Esophagus (tissue), 2 donors: ENCODE measurements at regions not wholly inside any gene's neighbourhood (a gene's known extent, or its start where the extent isn't known, plus 50 kb on each side); places are given as distances from the start of the nearest gene placed in this dataset.
"Not testable (repeated sequence)": the region's sequence is repeated elsewhere in the genome, so short reads cannot be mapped to it uniquely, and the experiment has no call there.

Experiments
- H3K27ac ChIP-seq, 2 donors: one replicate each; pipeline ENCODE4 v1.5.1; 2013; ENCODE audit warnings: low read depth in 2 of 2, mild to moderate bottlenecking in 2 of 2, inconsistent platforms in 1 of 2, low read length in 1 of 2, moderate library complexity in 1 of 2
- H3K27me3 ChIP-seq, 2 donors: one replicate each; pipeline ENCODE4 v1.6.1; 2013; ENCODE audit warnings: low read length in 2 of 2, control low read depth in 1 of 2, mild to moderate bottlenecking in 1 of 2; ENCODE audit not compliant: insufficient read depth in 2 of 2, control insufficient read depth in 1 of 2
- H3K36me3 ChIP-seq, 2 donors: one replicate each; pipeline ENCODE4 v1.6.1; 2013; ENCODE audit warnings: low read length in 1 of 2; ENCODE audit not compliant: control insufficient read depth in 2 of 2, insufficient read depth in 2 of 2
- H3K4me1 ChIP-seq, 2 donors: one replicate each; pipeline ENCODE4 v1.6.1; 2013; ENCODE audit warnings: low read length in 1 of 2; ENCODE audit not compliant: control insufficient read depth in 2 of 2, insufficient read depth in 2 of 2
- H3K4me3 ChIP-seq, 2 donors: one replicate each; pipeline ENCODE4 v1.5.1; 2013; ENCODE audit warnings: low read length in 2 of 2, mild to moderate bottlenecking in 2 of 2, low read depth in 1 of 2, moderate library complexity in 1 of 2
- H3K9me3 ChIP-seq, 2 donors: one replicate each; pipeline ENCODE4 v1.6.1; 2013; ENCODE audit warnings: mild to moderate bottlenecking in 2 of 2, low read depth in 1 of 2, low read length in 1 of 2, moderate library complexity in 1 of 2; ENCODE audit not compliant: control insufficient read depth in 2 of 2, insufficient read depth in 1 of 2
- WGBS, 2 donors: extraction: QIAGEN DNeasy Blood & Tissue Kit; methylation state at CpG; one replicate each; pipeline ENCODE4 v1.1.7; 2013; 5-methylcytosine and 5-hydroxymethylcytosine counted together
- donor health status: healthy with polysubstance abuse.
- donor health status: Bipolar disorder and iron deficiency.

DNA sequence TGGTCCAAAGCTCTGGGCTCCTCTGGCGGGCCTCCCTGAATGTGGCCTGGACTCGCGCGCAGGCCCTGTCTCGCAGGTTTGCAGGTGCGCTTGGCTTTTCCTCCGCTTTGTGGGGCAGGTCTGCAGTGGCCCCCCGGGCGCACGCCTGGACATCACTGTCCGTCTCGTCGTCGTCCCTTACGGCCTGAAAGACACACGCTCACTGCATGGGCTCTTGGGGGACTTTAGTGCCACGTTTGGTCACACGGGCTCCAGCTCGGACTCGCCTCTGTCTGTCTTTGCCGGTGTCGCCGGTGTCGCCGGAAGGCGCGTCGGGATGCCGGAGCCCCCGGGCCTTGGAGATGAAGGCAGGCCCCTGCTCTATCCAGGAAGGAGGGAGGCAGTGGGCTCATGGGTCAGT lies 1419.9 kb upstream of the PCDH10 start:
- not testable (repeated sequence) for H3K9me3 ChIP-seq, H3K4me1 ChIP-seq, H3K4me3 ChIP-seq, H3K36me3 ChIP-seq, H3K27ac ChIP-seq, H3K27me3 ChIP-seq
- WGBS, 2 donors, result 97 to 98% methylated on average over 26 to 30 of the region's 30 CpGs

DNA sequence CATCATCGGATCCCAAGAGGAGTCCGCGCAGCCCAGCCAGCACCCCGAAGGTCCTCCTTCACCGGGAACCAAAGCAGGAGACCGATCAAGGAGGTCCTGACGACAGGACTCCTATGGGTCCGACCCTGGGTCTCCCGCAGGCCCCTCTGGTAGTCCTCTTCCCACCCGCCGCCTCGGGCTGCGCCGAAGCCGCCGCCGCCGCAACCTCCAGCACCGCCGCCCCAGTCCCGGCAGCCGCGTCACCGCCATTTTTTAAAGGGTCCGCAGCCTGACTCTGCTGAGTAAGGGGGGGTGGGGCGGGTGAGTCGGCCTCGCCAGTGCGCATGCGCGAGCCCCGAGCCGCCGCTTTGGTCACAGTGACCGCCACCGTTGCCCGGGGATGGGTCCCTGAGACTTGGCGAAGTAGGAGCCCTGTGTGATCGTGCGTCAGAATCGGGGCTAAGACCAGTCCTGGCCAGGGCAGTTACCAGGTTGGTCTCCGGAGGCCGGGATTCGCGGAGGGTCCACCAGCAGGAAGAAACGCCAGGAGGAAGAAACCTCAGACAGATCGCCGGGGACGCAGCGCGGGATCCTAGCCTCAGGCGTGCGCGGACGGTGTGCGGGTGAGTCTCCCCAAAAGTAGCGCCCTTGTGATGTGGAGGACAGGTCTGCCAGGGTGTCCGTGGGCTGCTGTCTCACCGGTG lies 1419.2 kb upstream of the PCDH10 start:
- H3K4me3 ChIP-seq, H3K9me3 ChIP-seq, H3K4me1 ChIP-seq, H3K27ac ChIP-seq, H3K27me3 ChIP-seq, H3K36me3 ChIP-seq: not testable (repeated sequence)
- WGBS, 2 donors, result 89 to 91% methylated on average over 51 to 58 of the region's 59 CpGs

DNA sequence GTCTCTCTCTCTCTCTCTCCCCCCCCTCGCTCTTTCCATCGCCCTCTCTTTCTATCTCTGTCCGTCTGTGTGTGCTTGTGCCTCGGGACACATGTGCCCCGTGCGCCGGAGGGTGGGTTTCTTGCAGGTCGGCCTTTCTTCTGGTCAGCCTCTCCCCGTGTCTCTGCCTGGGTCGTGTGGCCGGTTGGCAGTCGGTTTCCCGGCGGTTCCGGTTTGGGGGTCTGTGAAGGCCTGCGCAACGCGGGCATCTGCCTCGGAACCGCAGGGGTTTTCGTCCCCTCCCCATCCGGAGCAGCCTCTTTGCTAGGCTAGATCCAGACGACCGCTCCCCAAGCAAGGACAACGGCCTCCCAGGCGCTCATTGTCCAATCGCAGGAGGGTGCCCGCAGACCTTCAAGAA lies 1418.5 kb upstream of the PCDH10 start:
- not testable (repeated sequence) for H3K9me3 ChIP-seq, H3K27ac ChIP-seq, H3K4me3 ChIP-seq, H3K36me3 ChIP-seq, H3K27me3 ChIP-seq, H3K4me1 ChIP-seq
- WGBS, 2 donors, result 94 to 96% methylated on average over 24 to 27 of the region's 28 CpGs

GRCh38 chr4:131732034-131732630 lies 1417.0 kb upstream of the PCDH10 start:
- H3K27me3 ChIP-seq, H3K4me1 ChIP-seq, H3K36me3 ChIP-seq, H3K27ac ChIP-seq, H3K9me3 ChIP-seq, H3K4me3 ChIP-seq: not testable (repeated sequence)
- 98% methylated on average over 35 to 44 of the region's 47 CpGs for WGBS, 2 donors

DNA sequence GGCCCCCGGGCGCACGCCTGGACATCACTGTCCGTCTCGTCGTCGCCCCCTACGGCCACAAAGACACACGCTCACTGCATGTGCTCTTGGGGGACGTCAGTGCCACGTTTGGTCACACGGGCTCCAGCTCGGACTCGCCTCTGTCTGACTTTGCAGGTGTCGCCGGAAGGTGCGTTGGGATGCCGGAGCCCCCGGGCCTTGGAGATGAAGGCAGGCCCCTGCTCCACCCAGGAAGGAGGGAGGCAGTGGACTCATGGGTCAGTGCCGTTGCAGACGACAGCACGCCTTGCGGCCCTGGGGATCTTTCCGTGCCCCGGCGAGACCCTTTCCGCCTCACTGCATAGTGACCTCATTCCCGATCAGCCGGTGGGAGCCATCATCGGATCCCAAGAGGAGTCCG lies 1414.8 kb upstream of the PCDH10 start:
- not testable (repeated sequence) for H3K27ac ChIP-seq, H3K4me3 ChIP-seq, H3K9me3 ChIP-seq, H3K36me3 ChIP-seq, H3K4me1 ChIP-seq, H3K27me3 ChIP-seq
- 77 to 95% methylated on average over 13 to 22 of the region's 31 CpGs for WGBS, 2 donors

DNA sequence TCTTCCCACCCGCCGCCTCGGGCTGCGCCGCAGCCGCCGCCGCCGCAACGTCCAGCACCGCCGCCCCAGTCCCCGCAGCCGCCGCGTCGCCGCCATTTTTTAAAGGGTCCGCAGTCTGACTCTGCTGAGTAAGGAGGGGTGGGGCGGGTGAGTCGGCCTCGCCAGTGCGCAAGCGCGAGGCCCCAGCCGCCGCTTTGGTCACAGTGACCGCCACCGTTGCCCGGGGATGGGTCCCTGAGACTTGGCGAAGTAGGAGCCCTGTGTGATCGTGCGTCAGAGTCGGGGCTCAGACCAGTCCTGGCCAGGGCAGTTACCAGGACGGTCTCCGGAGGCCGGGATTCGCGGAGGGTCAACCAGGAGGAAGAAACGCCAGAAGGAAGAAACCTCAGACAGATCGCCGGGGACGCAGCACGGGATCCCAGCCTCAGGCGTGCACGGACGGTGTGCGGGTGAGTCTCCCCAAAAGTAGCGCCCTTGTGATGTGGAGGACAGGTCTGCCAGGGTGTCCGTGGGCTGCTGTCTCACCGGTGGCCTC lies 1414.2 kb upstream of the PCDH10 start:
- H3K27ac ChIP-seq, H3K9me3 ChIP-seq, H3K27me3 ChIP-seq, H3K4me3 ChIP-seq, H3K4me1 ChIP-seq, H3K36me3 ChIP-seq: not testable (repeated sequence)
- 90 to 96% methylated on average over 18 to 37 of the region's 51 CpGs for WGBS, 2 donors

DNA sequence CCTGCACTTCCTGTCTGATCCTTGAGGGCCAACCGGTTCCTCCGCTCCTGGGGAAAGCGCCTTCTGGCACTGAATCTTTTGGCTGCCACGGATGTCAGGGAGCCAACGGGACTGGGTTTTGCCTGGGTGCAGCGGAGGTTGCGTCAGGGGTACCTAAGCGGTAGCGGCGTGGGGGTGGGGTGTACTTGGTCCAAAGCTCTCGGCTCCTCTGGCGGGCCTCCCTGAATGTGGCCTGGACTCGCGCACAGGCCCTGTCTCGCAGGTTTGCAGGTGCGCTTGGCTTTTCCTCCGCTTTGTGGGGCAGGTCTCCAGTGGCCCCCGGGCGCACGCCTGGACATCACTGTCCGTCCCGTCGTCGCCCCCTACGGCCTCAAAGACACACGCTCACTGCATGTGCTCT lies 1410.1 kb upstream of the PCDH10 start:
- H3K4me1 ChIP-seq, H3K27ac ChIP-seq, H3K9me3 ChIP-seq, H3K4me3 ChIP-seq, H3K27me3 ChIP-seq, H3K36me3 ChIP-seq: not testable (repeated sequence)
- WGBS, 2 donors, result 94 to 95% methylated on average over 19 to 22 of the region's 26 CpGs

DNA sequence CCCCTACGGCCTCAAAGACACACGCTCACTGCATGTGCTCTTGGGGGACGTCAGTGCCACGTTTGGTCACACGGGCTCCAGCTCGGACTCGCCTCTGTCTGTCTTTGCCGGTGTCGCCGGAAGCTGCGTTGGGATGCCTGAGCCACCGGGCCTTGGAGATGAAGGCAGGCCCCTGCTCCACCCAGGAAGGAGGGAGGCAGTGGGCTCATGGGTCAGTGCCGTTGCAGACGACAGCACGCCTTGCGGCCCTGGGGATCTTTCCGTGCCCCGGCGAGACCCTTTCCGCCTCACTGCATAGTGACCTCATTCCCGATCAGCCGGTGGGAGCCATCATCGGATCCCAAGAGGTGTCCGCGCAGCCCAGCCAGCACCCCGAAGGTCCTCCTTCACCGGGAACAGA lies 1407.3 kb upstream of the PCDH10 start:
- not testable (repeated sequence) for H3K4me1 ChIP-seq, H3K36me3 ChIP-seq, H3K9me3 ChIP-seq, H3K27me3 ChIP-seq, H3K4me3 ChIP-seq, H3K27ac ChIP-seq
- 93 to 94% methylated on average over 6 to 8 of the region's 27 CpGs for WGBS, 2 donors

DNA sequence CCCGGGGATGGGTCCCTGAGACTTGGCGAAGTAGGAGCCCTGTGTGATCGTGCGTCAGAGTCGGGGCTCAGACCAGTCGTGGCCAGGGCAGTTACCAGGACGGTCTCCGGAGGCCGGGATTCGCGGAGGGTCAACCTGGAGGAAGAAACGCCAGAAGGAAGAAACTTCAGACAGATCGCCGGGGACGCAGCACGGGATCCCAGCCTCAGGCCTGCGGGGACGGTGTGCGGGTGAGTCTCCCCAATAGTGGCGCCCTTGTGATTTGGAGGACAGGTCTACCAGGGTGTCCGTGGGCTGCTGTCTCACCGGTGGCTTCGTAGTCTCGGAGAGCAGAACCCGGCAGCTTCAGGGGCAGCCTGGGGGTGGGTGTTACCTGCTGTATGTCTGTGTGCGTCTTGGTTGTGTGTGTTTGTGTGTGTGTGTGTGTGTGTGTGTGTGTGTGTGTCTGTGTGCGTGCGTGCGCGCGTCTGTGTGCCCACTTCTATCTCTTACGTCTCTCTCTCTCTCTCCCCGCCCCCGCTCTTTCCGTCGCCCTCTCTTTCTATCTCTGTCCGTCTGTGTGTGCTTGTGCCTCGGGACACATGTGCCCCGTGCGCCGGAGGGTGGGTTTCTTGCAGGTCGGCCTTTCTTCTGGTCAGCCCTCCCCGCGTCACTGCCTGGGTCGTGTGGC lies 1406.4 kb upstream of the PCDH10 start:
- not testable (repeated sequence) for H3K9me3 ChIP-seq, H3K4me3 ChIP-seq, H3K27ac ChIP-seq, H3K27me3 ChIP-seq, H3K36me3 ChIP-seq, H3K4me1 ChIP-seq
- 97% methylated on average over 26 to 33 of the region's 45 CpGs for WGBS, 2 donors

DNA sequence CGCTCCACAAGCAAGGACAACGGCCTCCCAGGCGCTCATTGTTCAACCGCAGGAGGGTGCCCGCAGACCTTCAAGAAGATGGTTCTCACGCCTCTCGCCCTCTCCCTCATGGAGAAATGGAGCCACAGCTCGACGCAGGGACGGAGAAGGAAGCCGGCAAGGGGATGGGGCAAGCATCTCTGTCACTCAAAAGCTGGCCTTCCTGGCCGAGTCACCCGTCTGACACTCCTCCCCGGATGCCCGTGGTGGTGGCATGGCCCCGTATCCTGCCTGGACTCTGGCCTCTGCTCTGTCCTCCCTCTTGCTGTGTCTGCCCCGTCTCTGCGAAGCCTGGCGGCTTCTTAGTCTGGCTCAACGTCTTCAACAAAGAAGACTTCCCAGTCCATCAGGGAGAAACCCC lies 1405.7 kb upstream of the PCDH10 start:
- H3K27me3 ChIP-seq, H3K4me3 ChIP-seq: not testable (repeated sequence)

More for the DNA sequence above, 1405.7 kb upstream of the PCDH10 start:
- not testable (repeated sequence) for H3K27ac ChIP-seq, H3K9me3 ChIP-seq, H3K4me1 ChIP-seq, H3K36me3 ChIP-seq
- WGBS, 2 donors, result 96% methylated on average over 9 of the region's 20 CpGs; no CpG with 5 or more reads in 1 of the 2 donors
